Type B pancreatic cell (in vitro differentiated cells): ENCODE measurements at regions not wholly inside any gene's neighbourhood (a gene's known extent, or its start where the extent isn't known, plus 50 kb on each side); places are given as distances from the start of the nearest gene placed in this dataset.

ENCODE experiments used
- DNase-seq: peaks from one replicate; pipeline ENCODE4 v3.0.0; 2021; ENCODE audit warnings: mixed read lengths; ENCODE audit not compliant: unreplicated experiment; ENCODE audit errors: extremely low spot score
- H3K27ac Mint-ChIP-seq: 2 replicates; pipeline ENCODE4 v1.8.0; 2021; ENCODE audit warnings: mild to moderate bottlenecking, mixed read lengths
- H3K27me3 Mint-ChIP-seq: 2 replicates; pipeline ENCODE4 v1.8.0; 2021; ENCODE audit warnings: mixed read lengths
- H3K36me3 Mint-ChIP-seq: 2 replicates; pipeline ENCODE4 v1.8.0; 2021; ENCODE audit warnings: mixed read lengths
- H3K4me1 Mint-ChIP-seq: one replicate; pipeline ENCODE4 v1.8.0; 2021; ENCODE audit warnings: mixed read lengths; ENCODE audit not compliant: unreplicated experiment
- H3K4me3 Mint-ChIP-seq: 2 replicates; pipeline ENCODE4 v1.8.0; 2021; ENCODE audit warnings: mild to moderate bottlenecking, mixed read lengths
- H3K9me3 Mint-ChIP-seq: 2 replicates; pipeline ENCODE4 v1.8.0; 2021; ENCODE audit warnings: mixed read lengths
- CTCF ChIP-seq: fragments of 200-600 bp; sonication (generic); conservative IDR thresholded peaks from 2 replicates; pipeline ENCODE4 v1.5.0; 2021; ENCODE audit warnings: antibody characterized with exemption, mild to moderate bottlenecking

- no peak overlapping the region for H3K27ac Mint-ChIP-seq
- H3K36me3 Mint-ChIP-seq, result no peaks in the 10 kb centered on the region
- no peak for DNase-seq
- no peaks in the 10 kb centered on the region for H3K9me3 Mint-ChIP-seq
- no peak overlapping the region for H3K4me3 Mint-ChIP-seq
- TF ChIP-seq CTCF, result no peak
- no peaks in the 10 kb centered on the region for H3K4me1 Mint-ChIP-seq
- H3K27me3 Mint-ChIP-seq, result no peaks in the 10 kb centered on the region
Measured at GRCh38 chr3:94935738-94936580, 873.1 kb downstream of the NSUN3 start.

- Mint-ChIP-seq H3K27ac (no peak overlapping the region), H3K27me3 (no peaks in the 10 kb centered on the region), H3K4me1 (no peaks in the 10 kb centered on the region), H3K4me3 (no peak overlapping the region), H3K9me3 (no peaks in the 10 kb centered on the region), H3K36me3 (no peaks in the 10 kb centered on the region)
- no peak for DNase-seq
- TF ChIP-seq CTCF, result no peak
Measured at GRCh38 chr3:94937980-94938379, 875.1 kb downstream of the NSUN3 start.

GRCh38 chr3:94946683-94947082 is 883.8 kb downstream of the NSUN3 start:
- H3K36me3 Mint-ChIP-seq, result no peaks in the 10 kb centered on the region
- H3K4me3 Mint-ChIP-seq, result no peak overlapping the region
- no peak for DNase-seq
- H3K27me3 Mint-ChIP-seq, result no peaks in the 10 kb centered on the region
- no peak for TF ChIP-seq CTCF
- no peaks in the 10 kb centered on the region for H3K4me1 Mint-ChIP-seq
- no peak overlapping the region for H3K27ac Mint-ChIP-seq
- peaks cover 10% of the 10 kb centered on the region for H3K9me3 Mint-ChIP-seq

GRCh38 chr3:94961423-94962100 is 898.7 kb downstream of the NSUN3 start:
- no peaks in the 10 kb centered on the region for H3K4me1 Mint-ChIP-seq
- no peak overlapping the region for H3K27ac Mint-ChIP-seq
- no peak overlapping the region for H3K4me3 Mint-ChIP-seq
- H3K36me3 Mint-ChIP-seq, result no peaks in the 10 kb centered on the region
- TF ChIP-seq CTCF, result no peak
- H3K27me3 Mint-ChIP-seq, result no peaks in the 10 kb centered on the region
- no peaks in the 10 kb centered on the region for H3K9me3 Mint-ChIP-seq
- DNase-seq, result no peak

- Mint-ChIP-seq H3K27ac (no peak overlapping the region), H3K9me3 (no peaks in the 10 kb centered on the region), H3K27me3 (no peaks in the 10 kb centered on the region), H3K36me3 (no peaks in the 10 kb centered on the region), H3K4me3 (no peak overlapping the region), H3K4me1 (no peaks in the 10 kb centered on the region)
- DNase-seq, result no peak
- TF ChIP-seq CTCF, result no peak
Measured at GRCh38 chr3:94965867-94966475, 903.1 kb downstream of the NSUN3 start.
